HG03571 (cell line): ENCODE measurements at regions not wholly inside any gene's neighbourhood (a gene's known extent, or its start where the extent isn't known, plus 50 kb on each side); places are given as distances from the start of the nearest gene placed in this dataset.
A peak's percentile ranks its signal among the peaks of the same experiment; 100 is the strongest.

Experiments
- ATAC-seq: cut with Tn5 transposase; IDR thresholded peaks from one replicate; pipeline ENCODE4 v1.9.1; 2021; ENCODE audit not compliant: unreplicated experiment

DNA sequence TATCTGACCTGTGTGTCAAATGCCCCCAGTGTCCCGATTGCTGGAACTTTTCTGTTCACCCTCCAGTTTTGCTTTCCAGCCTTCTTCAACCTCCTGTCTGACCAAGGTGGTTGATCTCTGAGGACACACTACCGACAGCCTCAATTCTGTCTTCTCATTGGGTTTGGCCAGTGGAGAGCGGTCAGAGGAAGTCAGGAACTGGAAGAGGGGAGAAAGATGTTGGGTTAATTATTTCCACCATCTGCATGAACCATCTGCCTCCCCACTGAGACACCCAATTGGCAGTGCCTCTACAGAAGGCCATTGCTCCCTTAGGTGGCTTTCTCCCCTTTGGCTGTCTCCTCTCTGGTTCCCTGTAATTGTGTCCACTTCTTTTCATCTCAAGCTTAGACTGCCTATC is 154.3 kb upstream of the RAI14 start:
- no peak for ATAC-seq

DNA sequence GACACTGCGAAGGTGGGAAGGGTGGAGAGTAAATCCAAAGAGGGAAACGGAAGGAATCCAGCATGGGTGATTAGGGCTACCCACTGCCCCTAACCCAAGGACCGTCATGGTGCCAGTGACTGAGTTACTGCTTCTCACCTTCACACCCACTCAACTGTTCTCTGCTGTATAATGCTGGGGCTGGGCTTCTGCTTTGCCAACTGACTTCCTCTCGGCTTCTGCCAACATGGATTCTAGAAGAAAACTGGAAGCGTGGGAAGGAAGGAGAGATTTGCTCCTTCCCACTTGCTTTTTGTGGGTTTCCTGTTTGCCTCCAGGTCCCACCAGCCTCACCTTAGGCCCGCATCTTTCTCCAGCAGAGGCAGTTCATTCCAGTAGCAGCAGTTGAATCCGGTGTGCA is 153.5 kb upstream of the RAI14 start:
- no peak for ATAC-seq

DNA sequence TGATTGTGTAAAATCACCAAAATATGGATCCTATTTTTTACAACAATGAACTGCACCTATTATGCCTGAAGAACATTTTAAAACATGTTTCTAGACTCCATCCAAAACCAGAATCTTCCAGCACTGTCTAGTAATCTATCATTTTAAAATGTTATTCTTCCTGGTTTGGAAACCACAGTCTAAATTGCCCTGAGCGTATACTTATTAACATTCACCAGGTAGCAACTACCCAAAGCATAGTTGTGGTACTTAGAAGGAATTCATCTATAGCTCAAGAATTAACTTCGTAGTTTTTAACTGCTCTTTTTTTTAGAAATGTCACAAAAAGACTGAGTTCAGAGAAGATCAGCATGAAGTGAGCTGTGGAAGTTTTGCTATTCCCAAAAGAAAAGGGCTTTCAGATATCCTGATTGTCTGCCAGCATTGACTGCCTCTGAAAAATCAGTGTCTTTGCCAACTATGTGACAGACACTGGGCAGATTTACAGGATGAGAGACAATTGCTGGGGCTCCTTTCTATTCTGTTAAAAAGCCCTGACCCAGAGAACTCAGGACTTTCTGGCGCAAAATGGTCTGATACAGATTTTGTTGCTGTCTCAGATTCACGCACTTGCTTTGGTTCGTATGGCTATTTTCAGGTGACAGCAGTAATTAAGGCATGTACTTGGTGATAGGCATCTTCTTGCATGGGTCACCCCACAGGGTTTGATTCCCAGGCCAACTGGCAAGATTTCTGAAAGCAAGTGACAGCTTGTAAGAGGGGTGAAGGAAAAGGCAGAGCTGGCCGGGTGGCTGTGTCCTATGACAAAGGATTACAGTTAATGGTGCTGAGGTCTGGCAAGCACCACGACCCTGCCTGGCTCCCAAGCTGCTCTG is 152.5 kb upstream of the RAI14 start:
- no peak for ATAC-seq

DNA sequence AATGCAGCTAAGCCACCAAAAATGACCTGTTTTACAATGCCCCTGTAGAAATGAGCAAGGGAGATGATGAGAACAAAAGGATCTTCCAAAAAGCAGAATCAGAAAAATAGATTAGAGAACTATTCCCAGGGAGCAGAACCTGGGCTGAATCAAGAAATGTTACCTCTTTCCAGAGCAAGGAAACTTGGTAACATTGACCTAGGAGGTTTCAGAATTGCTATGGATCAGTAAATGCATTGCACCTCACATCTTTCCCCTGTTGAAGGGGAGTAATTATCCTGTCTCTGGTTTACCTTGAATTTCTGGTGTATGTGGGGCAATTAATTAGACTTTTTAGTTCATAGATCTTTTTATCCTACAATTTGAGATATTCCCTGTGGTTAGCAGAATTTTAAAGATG is 151.2 kb upstream of the RAI14 start:
- ATAC-seq, result no peak

DNA sequence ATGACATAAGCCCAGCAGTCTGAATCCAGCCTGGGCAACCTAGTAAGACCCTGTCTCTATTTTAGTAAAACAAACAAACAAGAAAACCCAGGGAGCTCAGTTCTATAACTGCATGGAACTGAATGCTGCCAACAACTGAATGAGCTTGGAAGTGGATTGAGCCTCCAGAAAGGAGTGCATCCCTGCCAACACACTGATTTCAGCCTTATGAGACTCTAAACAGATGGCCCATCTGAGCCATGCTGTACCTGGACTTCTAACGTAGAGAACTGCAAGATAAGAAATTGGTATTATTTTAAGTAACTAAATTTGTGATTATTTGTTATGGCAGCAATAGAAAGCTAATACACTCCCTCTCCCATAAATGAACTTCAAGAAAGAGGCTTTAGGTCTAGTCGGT is 150.4 kb upstream of the RAI14 start:
- no peak for ATAC-seq

DNA sequence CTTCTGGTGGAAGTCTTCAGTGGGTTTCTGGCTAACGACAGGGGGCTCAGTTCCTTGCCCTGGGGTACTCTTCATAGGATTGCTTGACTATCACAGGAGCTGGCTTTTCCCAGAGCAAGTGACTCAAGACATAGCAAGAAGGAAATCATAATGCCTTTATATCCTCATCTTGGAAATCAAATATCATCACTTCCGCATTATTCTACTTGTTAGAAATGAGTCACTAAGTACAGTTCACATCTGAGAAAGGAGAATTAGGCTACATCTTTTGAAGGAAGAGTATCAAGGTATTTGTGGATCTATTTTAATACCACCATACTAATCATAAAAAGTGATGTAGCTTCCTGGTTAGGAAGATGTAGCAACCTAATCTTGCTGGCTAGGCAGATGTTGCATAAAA is 148.2 kb upstream of the RAI14 start:
- ATAC-seq, result no peak

DNA sequence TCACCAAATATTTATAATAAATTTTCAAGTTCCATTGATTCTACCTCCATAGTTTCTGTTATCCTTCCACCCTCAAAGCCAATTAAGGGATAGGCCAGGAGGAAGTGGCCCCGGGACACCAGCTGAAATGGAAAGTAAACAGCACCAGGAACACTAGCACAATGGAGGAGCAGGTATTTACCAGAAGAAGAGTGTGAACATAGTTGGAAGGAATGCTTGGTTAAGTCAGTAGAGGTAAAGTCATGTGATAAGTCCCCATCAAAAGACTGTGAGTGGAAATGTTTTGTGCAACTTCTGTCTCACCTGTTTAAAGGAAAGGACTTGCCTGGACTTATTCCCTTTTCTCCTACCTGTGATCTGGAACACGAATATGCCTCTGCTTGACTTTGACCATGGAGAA is 146.7 kb upstream of the RAI14 start:
- ATAC-seq, result no peak

DNA sequence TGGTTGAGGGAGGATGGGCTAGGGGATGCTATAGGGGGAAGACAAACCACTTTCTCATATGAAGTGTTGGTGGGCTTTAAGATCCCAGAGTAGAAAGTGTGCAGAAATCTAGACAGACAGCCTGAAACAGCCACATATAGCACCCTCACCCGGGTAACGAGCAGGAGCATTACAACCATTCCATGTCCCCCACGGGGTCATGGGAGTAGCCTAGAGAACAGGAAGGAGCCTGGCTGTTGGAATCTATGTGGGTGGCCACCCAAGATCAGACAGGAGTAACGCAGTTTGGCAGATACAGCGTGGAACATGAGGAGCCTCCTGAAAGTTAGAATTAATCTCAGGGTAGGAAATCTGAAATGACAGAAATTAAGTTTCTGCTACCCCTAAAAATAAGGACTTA is 146.1 kb upstream of the RAI14 start:
- no peak for ATAC-seq

DNA sequence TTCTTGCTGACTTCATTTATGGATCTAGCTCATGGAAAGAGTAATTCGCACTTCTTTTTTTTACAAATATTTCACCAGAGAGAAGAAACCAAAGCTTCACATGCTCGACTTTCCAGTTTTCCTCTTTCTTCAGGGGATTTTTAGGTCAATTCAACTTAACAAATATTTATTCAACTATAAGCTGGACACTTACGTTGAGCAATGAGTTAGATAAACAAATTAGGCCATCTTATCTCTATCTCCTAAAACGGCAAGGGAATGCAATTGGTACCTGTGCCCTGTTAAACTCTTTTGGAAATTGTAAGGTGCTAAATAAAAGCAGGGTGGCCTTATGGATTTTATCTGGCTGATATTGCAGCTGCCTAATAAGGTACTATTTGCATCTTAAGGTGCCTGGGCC is 145.1 kb upstream of the RAI14 start:
- ATAC-seq, result no peak

DNA sequence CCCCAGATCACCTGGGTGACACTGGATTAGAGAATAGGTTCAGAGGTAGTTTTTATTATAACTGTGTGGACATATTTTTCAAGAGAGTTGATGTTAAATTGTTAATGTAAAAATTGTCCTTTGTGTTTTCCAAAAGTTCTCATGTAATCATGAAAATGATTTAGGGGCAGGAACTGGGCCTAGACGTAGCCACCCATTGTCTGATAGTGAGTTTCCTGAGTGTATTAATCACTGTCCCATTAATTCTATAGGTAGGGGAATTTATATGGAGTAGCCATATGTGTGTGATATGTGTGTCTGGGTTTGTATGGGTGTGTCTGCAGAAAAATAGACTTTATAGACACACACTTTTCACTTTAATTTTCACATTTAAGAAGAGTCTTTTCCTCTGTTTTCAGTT is 144.6 kb upstream of the RAI14 start:
- no peak for ATAC-seq

DNA sequence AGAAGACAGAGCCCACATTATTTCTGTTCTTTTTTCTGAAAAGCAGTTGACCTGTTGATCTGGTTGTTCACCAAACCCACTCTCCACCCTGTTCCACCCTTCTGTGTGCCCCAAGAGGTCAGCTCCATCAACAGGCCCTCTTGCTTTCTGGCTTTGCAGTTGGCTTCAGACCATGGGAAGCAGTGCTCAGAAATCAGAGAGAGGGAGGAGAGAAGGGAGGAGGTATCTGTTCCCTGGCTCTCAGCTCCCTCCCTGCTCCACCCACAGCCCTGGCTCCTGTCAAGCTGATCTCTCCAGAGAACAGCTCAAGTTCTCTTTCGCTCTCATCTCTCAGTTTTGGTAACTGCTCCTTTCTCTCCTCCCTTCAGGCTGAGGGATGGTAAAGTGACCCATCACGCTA is 144.2 kb upstream of the RAI14 start:
- ATAC-seq, result no peak

DNA sequence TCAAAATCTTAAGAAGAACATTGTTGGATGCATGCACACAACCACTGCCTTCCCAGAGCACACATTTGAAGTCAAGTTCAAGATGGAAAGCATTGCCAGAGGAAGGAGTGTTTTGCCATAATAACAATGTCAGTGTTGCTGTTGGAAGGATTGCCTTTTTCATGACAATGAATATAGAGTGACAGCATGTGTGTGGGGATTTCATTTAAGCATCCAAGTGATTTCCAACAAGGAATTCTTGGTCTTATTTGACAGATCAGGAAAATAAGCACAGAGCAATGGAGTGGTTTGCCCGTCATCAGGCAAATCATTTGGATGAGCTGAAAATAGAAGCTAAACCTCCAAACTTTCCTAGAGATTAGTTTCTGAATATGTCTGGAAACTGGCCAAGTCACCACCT is 140.0 kb upstream of the RAI14 start:
- no peak for ATAC-seq

DNA sequence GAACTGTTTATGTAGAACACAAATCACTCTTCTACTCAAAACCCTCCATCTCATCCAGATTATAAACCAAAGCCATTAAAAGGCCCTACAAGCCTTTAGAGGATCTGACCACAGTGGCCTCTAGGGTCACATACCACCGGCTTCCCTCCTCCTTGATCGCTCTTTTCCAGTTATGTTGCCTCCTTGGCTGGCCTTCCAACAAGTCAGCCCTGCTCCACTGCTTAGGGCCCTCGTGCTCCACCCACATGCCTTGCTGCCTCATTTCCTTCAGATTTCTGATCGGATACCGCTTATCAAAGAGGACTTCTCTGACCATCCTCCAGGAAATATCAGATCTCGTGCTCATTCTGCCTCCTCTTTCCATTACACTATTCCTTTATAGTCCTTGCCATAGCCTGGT is 139.4 kb upstream of the RAI14 start:
- no peak for ATAC-seq

DNA sequence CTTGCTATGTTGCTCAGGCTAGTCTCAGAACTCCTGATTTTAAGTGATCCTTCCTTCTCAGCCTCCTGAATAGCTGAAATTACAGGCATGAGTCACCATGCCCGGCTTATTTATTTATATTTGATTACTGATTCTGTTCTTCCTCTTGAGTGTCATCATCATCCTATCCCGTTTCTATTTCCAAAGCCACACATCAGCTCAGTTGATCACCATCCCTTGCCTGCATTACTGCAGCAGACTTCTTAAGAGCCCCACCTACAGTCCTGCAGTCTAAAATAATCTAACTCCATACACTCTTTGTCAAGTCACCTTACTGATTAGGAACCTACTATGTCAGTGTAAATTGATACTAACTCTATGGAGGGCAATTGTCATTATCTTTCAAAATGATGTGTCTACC is 138.9 kb upstream of the RAI14 start:
- ATAC-seq, result no peak

DNA sequence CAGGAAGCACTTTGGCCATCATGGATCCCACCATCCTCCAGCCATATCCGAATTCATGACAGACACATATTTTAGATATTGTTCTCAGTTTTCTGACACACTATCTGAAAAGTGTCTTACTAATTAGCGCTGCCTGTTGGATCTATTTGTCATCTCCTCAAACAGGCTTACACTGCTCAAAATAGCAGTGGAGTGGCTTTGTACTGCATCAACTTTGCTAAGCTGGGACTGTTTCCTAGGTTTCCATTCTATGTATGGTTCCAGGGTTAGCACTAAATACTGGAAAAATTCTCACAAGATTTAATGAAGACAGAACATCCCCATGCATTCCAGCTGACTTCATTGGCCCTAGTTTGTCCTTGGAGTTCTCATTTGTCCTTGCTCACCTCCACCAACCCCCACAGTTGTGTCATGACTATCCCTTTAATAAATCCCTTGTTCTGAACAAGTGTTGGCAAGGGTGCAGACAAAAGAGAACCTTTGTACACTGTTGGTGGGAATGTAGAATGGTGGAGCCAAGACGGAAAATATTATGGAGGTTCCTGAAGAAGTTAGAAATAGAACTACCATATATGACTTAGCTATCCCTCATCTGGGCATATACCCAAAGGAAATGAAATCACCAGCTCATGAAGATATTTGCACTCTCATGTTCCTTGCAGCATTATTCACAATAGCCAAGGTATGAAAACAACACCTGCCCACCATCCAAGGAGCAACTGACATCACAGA is 136.5 kb upstream of the RAI14 start:
- ATAC-seq, result no peak

DNA sequence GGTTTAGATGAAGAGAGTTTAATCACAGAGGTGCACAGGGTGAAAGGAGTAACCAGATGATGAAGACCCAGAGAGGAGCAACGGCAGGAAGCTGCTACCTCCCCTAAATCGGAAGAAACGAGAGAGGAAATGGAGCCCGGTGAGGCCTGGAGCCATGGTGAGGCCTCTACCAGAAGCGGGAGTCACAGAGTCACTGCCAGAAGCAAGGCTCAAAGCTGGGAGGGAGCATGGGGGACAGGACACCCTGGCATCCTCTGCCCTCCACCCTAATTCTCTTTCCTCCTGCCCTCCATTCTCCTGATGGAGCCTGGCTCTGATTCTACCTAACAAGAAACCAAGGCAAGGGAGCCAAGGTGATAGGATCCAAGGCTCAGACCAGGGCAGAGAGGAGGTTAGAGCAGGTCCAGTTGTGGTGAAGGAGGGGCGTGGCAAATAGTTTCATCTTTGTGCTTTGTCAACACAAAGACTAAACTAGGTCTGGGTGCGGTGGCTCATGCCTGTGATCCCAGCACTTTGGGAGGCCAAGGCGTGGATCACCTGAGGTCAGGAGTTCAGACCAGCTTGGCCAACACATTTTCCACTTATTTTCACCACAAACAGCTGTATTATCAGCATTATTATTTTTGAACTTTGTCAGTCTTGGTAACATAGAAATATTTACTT is 134.4 kb upstream of the RAI14 start:
- ATAC-seq, result no peak

DNA sequence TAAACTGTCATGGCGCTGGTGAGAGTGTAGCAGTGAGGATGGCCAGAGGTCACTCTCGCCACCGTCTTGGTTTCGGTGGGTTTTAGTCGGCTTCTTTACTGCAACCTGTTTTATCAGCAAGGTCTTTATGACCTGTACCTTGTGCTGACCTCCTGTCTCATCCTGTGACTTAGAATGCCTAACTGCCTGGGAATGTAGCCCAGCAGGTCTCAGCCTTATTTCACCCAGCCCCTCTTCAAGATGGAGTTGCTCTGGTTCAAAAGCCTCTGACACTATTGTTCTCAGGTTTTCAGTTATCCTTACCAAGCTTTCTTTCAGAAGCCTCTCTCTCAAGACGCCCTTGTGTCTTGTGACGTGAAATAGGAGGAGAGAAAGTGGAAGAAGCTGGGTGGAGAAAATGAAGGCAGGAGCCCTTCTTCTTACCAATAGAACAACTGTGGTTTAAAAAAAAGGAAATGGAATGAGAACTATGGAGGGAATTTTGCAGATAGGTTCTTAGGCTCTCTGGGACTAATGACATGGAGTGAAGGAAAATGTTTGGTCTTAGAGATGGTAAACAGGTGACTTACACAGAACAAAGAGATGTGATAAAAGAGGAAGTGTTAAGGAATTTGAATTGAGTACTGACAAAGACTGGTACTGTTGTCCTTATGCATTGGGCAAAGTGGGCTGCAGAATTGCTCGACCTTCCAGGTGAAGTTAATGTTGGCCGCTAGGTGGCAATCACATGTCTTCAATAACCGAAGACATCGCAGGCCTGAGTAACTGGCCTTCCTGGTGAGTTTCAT is 133.3 kb upstream of the RAI14 start:
- ATAC-seq, result peak; percentile 83

DNA sequence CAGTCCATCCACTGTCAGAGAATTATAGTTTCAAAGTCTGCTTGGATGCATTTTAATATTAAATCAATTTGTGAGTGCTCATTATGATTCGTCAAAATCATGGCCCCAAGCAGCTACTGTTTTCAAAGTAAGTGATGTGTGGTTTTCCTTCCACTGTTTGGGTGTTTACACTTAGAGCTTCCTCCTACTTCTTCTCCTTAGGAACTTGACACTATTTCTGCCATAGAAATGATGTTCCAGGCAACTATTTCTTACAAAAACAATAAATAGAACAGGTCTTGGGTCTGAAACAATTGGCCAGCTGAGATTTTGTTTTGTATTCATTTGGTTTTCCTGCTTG is 132.8 kb upstream of the RAI14 start:
- ATAC-seq, result no peak

DNA sequence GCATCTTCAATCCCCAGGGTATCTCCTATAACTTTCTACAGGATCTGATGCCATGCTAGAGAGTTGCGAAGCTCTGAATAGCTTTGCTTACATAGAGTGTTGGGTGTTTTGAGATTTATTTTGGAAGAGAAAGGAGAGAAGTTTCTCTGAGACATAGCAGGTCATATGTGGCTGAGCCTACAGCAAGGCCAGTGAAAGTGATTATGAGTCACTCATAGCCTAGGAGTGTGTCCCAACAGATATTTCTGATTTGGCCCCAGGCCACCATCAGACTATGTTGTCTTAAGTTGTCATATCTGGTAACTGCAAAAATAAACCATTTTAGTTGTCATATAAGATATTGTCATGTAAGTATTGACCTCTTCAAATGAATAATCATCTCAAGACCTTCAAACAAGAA is 132.0 kb upstream of the RAI14 start:
- no peak for ATAC-seq

DNA sequence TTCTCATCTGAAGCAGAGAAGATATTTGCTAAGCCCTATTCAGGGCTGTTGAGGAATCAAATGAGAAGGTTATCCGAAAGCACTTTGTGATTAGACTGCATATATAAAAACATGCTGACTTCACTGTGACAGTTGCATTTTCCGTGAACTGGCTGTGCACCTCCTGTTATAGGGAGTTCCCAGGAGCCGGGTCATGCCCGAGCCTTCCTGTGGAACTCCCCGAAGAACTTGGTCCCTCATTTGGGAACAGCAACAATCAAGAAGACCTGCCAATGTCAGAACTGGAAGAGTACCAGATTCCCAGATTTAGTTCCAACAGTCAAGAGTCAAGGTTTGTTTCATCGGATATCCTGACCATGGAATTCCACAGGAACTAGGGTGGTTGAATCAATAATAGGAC is 130.4 kb upstream of the RAI14 start:
- no peak for ATAC-seq

DNA sequence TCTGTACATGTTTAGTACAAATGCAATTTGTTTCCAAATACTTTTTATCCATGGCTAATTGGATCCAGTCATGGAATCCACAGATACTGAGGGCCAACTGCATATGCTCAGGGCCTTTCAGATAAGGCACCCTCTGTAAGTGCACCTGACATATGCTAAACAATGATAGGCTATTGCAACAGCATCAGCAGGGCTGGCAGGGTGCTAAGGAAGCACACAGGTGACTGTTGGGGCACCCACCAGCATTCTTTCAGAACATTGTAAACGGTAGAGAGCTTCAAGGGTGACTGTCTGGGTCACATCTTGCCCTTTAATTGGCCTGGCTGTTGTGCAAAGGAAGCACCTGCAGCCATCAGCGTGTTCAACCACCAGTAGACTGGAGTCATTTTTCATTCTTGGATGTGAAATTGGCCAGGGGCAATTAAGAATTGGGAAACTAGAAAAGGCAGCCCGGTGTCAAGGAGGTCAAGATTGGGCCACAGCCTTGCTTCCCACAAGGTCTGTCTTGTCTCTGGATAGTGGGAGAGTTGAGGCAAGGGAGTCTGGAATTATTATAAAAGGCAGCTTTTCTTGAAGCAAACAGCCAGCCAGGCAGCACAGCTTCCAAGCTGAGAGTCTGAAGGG is 129.3 kb upstream of the RAI14 start:
- no peak for ATAC-seq
